GM20431 (cell line): ENCODE measurements at regions not wholly inside any gene's neighbourhood (a gene's known extent, or its start where the extent isn't known, plus 50 kb on each side); places are given as distances from the start of the nearest gene placed in this dataset.

Experiments
- in situ Hi-C: fragments of 300-500 bp; cut with MseI, MboI; formaldehyde crosslinking; loops from one replicate; pipeline ENCODE4 v1.15.0; 2020; ENCODE audit warnings: low sequenced_read_pairs; ENCODE audit not compliant: unreplicated experiment

DNA sequence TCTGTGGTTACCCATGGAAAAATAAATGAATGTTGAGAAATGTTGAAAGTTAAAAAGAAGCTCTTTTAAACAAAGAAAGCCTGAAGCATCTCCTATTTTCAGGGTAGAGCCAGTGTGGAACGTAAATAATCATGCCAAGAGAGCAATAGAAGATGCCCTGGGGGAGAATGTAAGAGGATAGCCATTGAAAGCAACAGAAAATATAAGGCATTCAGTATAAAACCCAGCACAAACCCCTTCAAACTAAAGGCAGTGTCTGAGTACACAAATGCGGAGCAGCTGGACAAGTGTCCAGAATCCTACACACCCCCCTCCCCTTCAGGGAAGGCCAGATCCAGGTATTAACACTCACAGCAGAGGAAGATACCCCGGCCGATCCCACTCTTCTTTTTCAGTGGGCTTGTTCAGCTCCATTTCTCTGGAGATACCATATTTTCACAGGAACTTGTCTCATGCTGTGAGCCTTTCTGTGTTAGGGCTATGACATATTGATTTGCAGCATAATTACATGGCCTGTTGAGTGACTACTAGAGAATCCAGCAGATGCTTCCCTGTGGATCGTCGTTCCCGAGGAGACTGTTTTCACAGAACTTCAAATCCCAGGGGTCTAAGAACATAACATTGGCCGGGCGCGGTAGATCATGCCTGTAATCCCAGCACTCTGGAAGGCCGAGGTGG, 101.2 kb downstream of the PLK2 start:
- in situ Hi-C loops, result no loop called here

DNA sequence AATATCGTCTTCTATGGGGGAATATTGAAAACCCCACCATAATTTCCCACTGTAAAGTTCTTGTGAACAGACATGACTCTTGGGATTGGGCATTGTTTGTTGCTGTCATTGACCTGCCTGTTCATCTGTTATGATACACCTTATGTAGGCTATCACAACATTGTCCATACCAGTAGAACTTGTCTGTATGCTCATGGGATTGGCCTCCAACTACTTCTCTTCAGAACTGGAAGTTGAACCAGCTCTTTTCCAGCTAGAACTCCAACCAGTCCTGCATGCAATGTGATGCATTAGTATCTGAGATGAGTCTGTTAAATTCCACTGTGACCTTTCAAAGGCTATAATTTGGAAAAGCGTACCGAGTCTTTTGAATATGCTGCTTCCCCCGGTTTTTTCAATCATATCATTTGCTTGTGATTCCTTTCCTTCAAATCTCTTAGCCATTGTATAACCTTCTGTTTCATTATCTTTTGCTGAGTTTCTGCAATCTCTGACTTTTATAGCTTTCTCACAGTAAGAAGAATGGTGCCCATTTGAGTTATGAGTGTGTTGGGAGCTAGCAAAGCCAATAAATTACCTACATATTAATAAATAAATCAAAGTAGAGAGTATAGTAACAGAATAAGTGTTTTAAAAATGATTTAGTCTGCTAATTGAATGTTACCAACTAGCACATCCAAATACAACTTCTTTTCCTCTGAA, 101.9 kb downstream of the PLK2 start:
- in situ Hi-C loops, result no loop called here

DNA sequence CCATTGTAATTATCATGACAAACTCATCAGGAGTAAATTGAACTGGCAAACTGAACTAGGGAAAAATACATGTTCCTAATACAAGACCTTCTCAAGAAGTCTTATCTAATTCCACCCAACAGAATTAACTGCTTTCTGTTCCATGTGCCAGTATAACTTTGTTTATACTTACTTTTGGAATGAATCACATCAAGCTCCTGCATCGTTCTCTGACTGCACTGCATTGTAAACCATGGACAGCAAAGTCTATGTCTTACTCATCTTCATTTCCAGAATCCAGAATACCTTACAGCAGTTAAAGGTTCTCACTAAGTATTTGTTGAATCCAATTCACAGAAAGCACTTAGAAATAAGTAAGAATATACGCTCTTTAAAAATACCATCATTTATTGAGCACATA, 102.8 kb downstream of the PLK2 start:
- in situ Hi-C loops, result no loop called here

DNA sequence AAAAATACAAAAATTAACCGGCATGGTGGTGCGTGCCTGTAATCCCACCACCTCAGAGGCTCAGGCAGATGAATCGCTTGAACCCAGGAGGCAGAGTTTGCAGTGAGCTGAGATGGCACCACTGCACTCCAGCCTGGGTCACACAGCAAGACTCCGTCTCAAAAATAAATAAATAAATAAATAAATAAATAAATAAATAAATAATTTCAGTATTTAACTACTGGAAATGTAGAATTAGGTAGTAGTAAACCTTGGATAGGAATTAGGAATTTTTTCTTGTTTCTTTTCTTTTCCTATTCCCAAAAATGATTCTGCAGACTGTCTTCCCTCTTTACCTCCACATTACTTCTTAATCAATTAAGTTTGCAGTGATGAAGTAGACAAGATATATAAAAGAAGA, 103.2 kb downstream of the PLK2 start:
- in situ Hi-C loops, result no loop called here

DNA sequence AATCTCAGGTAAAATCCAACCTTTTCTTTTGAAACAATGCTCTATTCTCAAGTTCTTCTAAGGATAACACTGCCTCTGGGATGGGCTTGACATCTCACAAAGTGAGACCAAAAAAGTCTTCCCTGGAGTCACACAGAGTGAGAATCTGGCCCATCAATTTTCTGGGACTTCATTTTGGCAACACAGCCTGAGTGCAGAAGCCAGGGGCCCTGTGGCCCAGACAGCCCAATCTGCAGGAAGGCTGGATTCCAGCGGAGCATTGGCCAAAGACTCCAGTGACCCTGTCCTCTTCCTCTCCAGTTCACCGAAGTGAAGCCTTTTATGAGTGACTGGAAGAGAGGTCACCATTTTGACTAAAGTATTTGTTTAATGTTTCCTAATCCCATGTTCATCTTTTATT, 105.1 kb downstream of the PLK2 start:
- in situ Hi-C loops, result no loop called here

DNA sequence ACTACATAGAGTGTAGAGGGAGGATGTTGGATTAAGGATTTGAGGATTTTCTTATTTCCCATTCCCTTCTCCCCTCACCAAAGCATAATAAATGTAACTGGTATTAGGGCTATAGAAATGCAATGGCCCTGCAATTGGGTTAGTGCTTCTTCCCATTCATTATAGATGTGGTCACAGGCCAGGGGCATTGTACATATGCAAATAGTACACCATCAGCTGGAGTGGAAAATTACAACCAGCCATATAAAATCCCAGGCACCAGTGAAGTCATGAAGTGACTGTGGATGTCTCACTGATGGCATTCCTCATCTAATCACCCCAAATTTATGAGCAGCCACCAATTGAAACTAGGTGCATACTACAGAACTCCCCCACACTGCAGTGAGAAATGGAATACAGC, 105.9 kb downstream of the PLK2 start:
- in situ Hi-C loops, result no loop called here

DNA sequence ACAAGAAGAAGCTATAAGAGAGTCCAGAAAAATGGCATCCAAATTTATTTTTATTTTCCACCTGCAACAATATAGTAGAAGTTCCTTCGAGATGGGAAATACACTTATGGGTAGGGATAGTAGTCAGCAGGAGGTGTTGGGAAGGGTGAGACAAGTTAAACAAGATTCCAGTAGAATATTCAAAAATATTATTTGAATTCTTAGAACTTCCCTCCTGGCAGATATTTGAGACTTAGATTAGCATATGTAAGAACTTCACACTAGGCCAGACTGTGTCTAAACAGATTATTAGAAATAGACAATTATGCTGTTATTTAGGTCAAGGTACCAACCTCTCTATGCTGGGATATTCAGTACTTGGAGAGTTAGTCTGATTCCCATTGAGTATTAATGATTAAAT, 108.7 kb downstream of the PLK2 start:
- in situ Hi-C loops, result no loop called here

DNA sequence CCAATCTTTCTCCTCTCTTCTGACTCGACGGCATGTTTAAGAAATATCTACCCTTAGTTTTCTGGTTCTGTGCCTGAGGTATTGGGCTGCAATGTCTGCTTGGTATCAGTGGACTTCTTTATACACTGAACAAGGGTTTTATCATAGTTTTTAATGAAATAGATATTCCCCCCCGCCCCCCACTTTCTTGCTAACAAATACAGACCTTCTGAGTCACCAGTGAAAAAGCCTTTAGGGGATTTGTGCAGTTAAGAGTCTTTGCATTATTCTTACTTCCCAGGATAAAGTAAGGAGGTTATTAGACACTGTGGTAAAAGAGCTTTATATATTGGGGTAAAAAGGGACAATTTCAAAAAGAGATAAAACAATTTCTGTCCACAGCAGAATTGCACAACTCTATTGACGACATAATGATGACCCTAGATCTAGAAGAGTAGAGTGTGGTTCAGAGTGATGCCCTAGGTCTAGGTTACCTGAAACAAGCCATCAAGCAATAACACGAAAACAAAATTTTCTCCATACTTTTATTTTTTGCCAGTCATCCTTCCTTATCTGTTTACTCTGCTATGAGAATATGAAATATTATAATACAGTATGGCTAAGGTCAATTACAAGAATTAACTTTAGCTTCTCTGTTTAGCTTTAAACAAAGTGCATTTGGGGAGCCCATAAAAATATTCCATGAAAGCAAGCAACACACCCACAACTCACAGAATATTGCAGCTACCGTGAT, 110.7 kb downstream of the PLK2 start:
- in situ Hi-C loops, result no loop called here

DNA sequence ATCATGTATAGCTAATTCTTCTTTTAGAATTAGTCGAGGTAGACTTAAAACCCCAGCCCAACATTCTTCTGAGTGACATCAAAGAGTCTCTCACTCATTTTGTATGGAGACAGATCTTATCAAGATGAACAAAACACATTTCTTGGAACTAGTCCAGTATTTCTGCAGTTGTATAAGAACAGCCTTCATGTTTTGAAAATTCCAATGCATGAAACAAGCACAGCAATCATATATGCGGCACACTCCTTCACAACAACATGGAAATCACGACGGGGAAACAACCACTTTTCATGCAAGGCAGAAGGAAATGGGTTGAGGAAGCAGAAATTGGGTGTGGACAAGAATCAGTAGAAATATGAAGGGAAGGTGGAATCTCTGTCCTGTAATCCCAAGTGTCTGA, 113.8 kb downstream of the PLK2 start:
- in situ Hi-C loops, result no loop called here

DNA sequence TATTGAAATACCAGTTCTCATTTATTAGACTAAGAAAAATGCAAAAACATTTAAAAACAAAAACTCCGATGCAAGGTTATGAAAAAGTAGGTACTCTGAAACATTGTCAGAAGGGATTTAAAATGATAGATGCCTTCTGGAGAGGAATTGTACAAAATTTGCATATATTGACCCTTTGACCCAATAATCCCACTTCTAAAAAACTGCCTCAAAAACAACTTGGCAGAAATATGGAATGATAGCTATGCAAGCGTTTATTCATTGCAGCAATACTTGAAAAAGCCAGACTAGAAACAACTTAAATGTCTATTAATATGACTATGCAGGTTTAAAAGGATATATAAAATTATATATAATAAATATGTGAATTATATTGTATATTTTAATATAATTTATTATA, 118.4 kb downstream of the PLK2 start:
- in situ Hi-C loops, result no loop called here

DNA sequence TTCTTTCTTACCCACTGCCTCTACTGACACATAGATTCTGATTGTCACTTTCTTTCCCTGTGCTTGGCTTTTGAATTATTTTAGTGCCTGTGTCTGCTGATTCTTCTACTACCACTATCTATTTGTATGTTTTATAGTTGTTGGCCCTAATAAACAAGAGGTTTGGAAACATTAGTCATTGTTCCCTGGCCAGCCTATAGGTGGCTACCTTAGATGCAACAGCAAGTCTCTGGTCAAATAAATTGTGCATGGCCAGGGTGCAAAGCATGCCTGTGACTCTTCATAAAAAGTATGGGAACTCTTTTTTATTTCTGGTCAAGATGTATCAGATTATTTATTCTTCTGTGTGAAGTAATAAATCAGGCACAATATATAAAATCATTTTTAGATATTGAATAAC, 124.4 kb downstream of the PLK2 start:
- in situ Hi-C loops, result no loop called here

DNA sequence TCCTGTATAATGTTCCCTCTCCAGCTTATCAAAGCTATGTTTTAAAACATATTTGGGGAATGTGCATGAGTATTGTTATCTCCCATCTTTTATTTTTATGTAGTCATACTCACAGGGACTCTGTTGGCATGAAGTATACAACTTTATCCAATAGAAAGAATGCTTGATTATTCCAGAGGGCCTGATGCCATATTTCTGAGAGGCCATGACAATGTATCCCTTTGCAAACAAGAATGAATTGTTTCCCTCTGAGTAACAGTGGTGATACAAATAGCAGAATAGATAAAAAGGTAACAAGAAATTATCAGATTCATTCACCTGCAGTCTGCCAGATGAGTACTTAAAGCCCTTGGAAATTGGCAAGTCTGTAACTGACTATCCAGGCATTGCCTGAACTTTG, 125.9 kb downstream of the PLK2 start:
- in situ Hi-C loops, result no loop called here

DNA sequence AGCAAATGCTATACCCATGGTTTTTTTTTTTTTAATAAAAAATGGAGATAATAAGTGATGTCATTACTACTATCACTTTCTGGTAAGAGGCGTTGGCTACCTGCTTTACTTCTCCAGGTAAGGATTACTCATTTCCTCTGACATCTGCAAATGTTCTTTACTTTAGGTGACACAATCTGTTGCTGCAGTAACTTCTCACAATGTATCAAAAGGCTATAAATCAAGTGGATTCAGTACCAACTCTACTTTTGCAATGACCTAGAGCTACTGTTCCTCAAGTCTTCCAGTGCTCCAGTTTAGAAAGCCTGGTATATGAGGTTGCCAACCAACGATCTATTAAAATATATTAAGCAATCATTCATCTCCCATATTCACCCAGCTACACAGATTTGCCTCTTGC, 129.1 kb downstream of the PLK2 start:
- in situ Hi-C loops, result no loop called here

DNA sequence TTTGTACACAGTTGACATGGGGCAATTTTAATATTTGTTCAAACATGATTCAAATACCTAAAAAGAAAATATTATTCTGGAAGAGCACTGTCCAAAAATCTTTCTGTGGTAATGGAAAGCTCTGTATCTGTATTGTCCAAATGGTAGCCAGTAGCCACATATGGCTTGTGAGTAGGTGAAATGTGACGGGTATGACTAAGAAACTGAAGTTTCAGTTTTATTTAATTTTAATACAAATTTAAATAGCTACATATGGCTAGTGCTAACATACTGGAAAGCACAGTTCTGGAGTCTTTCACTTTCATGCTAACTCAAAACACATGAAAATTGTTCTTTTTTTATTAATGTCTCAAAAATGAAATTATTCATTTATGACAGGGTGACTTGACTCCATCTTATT, 132.6 kb downstream of the PLK2 start:
- in situ Hi-C loops, result no loop called here

DNA sequence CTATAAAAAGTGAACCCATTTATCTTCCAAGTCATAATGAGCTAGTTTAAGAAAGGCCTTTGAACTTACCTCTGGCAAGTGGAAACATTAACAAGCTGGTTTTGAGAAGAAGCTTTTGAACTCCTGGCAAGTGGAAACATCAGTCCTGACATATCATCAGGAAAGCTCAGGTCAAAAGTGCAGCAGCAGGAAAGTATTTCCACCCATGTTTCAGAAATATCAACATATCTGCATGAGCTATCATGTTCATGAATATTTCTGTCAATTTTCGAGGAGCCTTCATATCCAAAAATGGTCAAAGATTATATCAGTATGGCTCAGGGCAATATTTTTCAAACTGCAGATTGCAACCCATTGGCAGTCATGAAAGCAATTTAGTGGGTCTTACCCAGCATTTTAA, 133.9 kb downstream of the PLK2 start:
- in situ Hi-C loops, result no loop called here

DNA sequence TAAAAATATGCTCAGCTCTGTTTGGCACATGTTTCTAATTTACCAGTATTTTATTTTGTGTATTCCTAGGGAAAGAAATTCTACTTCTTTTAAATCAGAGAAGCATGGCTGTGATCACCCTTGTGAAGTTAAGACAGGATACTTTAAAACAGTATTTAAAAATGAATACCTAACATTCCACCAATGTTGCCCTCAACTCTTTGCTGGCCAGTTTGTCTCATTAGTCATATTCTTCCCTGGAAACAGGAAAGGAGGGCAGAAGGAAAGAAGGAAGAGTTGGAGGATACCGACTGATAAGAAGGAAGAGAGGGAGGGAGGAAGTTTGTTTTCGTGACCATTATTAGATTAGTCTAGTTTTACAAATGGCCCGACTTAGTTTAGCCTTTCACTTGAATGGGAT, 137.4 kb downstream of the PLK2 start:
- in situ Hi-C loops, result no loop called here

DNA sequence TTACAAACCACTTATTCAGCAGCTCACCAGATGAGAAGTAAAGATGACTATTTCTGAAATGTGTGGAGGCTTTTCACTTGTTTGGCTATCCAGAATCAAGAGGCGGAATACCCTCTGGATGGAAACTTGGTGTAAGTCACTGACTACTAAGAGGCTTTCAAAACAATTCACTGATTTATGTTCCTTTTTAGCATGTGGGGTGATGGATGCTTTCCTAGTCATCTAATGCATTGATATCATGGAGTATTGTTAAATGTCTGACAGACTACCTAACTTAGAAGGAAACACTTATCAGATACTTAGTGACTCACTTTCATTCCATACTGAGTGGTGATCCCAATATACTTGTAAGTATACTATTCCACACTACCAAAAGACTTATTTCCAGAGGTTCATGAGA, 141.4 kb downstream of the PLK2 start:
- in situ Hi-C loops, result no loop called here

DNA sequence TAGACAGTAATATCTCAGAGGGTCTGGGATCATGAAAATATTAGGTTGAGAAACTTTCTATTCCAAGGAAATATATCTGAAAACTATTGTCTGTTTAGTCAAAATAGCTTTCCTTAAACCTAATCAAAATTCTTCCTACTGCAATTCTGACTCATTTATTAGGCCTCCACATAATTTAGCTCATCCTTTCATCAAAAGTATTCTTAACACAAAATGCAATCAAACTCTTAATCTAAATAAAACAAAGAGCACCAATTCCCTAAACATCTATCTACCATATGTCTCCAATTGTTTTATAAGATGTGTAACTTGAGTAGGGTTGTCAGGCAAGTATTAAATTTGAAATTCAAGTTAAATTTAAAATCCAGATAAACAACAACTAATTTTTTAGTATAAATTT, 142.1 kb downstream of the PLK2 start:
- in situ Hi-C loops, result no loop called here

DNA sequence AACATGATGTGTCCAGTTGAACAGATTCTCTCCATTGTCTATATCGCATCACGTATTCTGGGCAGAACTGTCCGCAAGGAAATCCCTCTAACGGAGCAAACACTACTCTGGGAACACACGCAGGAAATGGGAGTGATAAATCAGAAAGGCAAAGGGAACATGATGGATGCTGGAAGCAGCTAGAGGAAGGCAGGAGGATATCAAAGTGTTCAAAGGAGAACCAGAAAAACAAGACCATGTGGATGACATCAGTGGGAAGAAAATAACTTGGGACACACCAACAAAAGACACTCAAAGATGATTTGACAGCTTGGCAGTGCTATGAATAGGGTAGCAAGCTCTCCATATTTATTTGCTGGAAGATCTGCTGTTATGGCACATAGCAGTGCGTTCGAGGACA, 142.9 kb downstream of the PLK2 start:
- in situ Hi-C loops, result no loop called here

DNA sequence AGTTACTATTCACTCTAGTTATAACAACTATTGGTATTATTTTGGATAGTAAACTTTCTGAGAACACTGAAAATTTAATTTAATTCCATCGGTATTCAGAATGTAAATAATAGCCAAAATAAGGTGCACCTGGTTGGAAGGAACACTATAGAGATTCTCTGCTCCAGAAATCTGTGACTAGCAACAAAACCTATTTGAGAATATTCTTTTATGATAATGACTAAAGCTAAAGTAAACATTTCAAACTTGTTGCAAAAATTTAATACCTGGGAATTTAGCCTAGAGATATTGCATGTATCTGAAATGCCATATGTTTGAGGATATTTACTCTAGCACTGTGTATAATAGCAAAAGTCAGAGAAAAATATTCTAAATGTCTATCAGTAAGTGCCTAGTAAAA, 144.1 kb downstream of the PLK2 start:
- in situ Hi-C loops, result no loop called here

DNA sequence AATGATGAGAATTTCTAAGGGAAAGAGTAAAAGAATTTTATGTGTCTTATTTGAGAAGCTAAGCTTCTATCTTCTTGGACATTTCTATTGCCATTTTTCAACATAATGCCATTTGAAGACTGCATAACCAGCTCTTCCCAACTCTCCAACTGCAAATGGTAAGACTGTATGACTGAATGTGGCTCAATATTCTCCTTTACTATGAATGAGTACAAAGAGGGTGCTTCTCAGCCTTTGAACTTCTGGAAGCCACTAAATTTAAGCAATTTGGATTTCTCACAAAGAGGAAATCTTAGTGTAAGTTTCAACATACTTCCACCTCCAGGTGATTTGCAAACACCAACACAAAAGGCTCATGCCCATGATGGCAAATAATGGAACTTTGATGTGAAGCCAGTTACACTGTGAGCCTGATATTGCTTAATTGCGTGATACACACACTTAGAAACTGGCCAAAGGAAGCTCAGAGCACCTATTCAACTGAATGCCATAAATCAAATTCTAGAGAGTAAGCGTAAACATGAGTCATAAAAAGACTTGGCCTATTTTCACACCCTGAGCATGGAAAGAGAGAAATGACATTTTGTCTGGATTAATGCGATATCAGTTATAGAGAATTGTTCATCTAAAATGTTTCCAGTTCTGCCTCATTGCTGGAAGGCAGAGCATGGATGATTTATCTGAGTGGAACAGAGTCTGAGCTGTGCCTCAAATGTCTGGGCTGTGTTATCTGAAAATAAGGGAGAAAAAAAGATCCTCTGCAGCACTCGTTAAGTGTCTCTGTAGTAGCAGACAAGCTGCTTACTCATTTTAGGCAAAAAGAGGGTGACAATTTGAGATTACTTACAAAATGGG, 145.3 kb downstream of the PLK2 start:
- in situ Hi-C loops, result no loop called here
